ENCODE measurements at regions not wholly inside any gene's neighbourhood (a gene's known extent, or its start where the extent isn't known, plus 50 kb on each side); places are given as distances from the start of the nearest gene placed in this dataset.

DNA sequence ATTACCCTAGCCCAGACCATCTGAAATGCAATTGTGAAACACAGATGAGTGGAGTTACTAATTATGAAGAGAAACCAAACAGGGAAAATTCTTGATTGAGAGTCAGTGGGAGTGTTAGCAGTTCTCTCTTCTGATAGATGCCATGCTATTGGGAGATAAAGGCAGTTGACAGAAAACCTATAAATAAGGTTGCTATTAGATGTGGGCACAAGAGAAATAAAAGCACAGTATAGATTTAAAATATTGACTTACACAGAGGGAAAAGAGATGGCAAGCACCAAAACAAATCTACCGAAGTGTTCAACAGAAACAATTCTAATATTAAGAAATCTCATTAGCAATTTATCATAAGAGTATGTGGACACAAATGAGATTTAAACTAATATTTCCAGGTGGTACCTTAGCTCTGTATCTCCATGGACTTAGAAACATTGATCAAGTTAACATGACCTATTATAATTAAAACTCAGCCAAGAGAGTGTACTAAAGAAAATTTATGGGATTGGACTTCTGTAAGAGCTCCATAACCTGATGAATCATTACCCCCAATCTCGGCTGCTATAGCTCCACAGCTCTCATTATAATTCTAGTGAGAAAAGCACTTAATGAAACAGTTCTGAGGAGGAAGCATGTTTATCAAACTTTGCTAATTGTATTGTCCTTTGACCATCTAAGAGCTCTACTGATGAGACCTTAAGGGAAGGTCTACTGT lies 665.0 kb upstream of the RIOK2 start:
- no peak for DNase-seq (ENCODE audit: low read depth)

GRCh38 chr5:97851036-97851435 lies 668.0 kb upstream of the RIOK2 start:
- no peak for DNase-seq (ENCODE audit: low read depth)

DNA sequence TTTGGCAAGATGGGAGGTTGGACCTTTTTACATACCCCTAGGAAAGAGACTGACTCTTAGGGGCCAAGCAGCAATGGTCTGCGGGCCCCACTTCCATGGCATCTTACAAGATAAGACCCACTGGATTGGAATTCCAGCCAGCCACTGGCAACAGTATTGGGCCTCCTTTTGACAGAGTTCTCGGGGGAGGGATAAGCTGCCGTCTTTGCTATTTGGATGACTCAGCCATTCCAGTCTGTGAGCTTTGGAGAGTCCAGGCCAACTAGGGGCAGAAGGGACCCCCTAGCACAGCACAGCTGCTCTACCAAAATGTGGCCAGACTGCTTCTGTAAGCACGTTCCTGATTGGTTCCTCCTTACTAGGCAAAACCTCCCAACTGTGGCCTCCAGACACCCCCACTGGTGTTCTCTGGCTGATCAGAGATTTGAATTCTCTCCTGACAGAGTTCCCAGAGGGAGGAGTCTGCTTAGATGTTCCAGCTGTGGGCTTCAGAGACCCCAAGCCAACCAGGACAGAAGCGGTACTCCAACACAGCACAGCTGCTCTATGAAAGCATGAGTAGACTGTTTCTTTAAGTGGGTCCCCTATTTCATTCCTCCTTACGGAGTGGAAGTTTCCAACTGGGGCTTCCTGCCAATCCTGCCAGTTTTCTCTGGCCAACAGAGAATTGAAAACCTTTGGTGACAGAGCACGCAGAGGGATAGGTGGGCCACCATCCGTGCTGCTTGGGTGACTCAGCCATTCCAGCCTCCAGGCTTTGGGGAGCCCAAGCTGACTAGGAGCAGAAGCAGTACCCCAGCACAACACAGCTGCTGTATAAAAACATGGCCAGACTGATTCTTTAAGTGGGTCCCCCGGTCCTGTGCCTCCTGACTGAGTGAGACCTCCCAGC lies 672.1 kb upstream of the RIOK2 start:
- DNase-seq (ENCODE audit: low read depth), result no peak

DNA sequence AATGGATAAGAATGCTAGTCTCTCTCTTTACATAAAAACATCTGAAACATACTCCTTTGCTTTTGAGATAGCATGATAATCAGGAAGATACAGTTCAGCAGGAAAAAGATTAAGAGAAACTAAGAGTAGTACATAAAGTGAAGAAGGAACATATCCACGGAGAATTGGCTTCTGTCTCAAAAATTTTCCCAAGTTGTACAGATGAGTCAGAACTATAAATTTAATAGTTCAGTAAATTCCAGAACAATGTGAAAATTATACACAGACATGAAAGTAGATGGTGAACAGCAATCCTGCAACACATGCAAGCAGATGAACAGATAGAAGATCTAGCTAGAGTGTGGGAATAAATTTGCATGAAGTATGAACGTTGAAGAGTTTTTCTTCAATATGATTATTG lies 691.4 kb upstream of the RIOK2 start:
- DNase-seq (ENCODE audit: low read depth), result no peak

GRCh38 chr5:97876272-97876671 lies 693.2 kb upstream of the RIOK2 start:
- DNase-seq (ENCODE audit: low read depth), result no peak

DNA sequence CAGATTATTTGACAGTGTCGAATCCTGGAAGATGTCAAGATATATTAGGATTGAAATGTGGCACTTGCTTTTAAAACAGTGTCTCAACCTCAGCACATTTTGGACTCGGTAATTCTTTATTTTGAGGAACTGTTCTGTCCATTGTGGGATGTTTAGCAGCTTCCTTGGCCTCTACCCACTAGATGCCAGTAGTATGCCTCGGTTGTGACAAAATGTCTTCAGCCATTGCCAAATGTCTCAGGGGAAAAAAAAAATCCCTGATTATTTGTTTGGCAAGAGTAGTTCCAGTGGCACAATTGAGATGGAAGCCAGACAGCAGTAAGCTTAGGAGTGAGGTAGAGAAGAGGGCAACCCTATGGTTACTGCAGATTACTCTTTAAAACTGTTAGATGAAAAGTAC lies 694.5 kb upstream of the RIOK2 start:
- no peak for DNase-seq (ENCODE audit: low read depth)

GRCh38 chr5:97888439-97888838 lies 705.4 kb upstream of the RIOK2 start:
- no peak for DNase-seq (ENCODE audit: low read depth)

GRCh38 chr5:97891971-97892370 lies 708.9 kb upstream of the RIOK2 start:
- no peak for DNase-seq (ENCODE audit: low read depth)

- no peak for DNase-seq (ENCODE audit: low read depth)
These were observed 720.7 kb upstream of the RIOK2 start for GRCh38 chr5:97903742-97904141.

DNA sequence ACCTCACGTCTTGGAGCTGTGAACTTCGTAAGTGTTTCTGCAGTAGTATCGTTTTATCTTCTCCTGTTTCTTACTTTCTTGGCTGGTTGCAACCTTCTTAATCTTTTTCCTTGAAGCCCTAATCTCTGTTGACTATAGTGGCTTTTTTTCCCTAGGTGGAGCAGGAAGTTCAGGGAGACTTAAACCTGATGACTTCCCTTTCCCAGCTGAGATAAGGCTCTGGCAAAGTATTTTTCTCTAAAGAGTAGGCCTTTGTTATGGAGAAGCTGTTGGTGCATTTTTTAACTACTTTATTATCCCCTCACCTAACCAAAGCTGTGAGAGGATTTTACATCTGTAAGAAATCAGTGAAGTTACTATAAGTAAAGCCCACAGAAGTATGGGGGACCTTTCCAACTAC lies 723.1 kb upstream of the RIOK2 start:
- DNase-seq (ENCODE audit: low read depth), result no peak

GRCh38 chr5:97907646-97908400 lies 724.8 kb upstream of the RIOK2 start:
- no peak for DNase-seq (ENCODE audit: low read depth)

DNA sequence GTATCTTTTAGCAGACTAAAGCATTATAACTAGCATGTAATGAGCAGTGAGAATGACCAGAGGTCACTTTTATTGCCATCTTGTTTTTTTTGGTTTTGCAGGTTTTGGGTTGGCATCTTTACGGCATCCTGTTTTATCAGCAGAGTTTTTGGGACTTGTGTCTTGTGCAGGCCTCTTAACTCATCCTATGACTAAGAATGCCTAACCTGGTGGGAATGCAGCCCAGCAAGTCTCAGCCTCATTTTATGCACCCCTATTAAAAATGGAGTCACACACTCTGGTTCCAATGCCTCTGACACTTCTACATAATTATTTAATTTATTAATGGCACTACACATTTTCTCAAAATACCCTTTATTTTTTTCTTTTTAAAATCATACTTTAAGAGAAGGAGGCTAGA lies 726.5 kb upstream of the RIOK2 start:
- DNase-seq (ENCODE audit: low read depth), result no peak

- no peak for DNase-seq (ENCODE audit: low read depth)
These were observed 731.4 kb upstream of the RIOK2 start for GRCh38 chr5:97914483-97914882.

- no peak for DNase-seq (ENCODE audit: low read depth)
These were observed 732.1 kb upstream of the RIOK2 start for GRCh38 chr5:97915106-97915505.

- no peak for DNase-seq (ENCODE audit: low read depth)
These were observed 735.0 kb upstream of the RIOK2 start for GRCh38 chr5:97918057-97918456.

- DNase-seq (ENCODE audit: low read depth), result no peak
These were observed 735.6 kb upstream of the RIOK2 start for GRCh38 chr5:97918620-97919019.

DNA sequence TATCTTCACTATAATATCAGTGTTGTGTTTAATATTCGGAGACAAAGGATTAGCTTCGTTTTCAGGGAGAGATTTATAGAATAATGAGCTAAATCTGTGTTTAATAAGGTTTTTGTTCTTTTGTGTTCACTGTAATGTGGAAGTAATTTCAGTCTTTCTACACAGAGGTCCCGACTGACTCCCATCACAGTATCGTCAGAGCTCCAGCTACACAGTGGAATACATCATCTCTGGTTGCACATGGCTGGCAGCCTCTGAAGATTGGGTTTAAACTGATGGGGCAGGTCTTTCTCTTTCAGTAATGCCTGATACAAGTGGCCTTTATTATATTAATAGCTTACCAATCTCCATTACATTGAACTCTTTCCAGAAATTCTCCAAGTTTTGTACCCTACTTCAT lies 736.7 kb upstream of the RIOK2 start:
- DNase-seq (ENCODE audit: low read depth), result no peak

GRCh38 chr5:97922776-97923175 lies 739.7 kb upstream of the RIOK2 start:
- no peak for DNase-seq (ENCODE audit: low read depth)

- no peak for DNase-seq (ENCODE audit: low read depth)
These were observed 740.4 kb upstream of the RIOK2 start for GRCh38 chr5:97923496-97923895.

- no peak for DNase-seq (ENCODE audit: low read depth)
These were observed 741.0 kb upstream of the RIOK2 start for GRCh38 chr5:97923997-97924396.

- no peak for DNase-seq (ENCODE audit: low read depth)
These were observed 746.3 kb upstream of the RIOK2 start for GRCh38 chr5:97929383-97929782.

DNA sequence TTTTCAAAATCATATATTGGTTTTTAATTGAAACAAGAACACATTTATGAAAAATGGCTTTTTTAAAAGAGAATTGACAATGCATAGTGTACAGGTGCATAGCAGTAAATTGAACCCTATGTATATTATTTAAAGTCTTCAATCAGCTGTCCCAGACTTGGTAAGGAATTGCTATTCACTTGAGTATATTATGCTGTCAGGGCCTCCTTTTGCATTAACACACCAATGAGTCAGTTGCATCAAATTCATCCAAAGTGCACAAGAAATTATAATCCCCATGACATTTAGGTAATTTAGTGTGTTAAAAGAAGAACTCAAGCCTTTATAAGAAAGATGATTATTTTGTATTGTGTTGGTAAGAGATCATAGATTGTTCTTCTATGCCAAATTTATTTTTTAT lies 748.8 kb upstream of the RIOK2 start:
- DNase-seq (ENCODE audit: low read depth), result no peak

DNA sequence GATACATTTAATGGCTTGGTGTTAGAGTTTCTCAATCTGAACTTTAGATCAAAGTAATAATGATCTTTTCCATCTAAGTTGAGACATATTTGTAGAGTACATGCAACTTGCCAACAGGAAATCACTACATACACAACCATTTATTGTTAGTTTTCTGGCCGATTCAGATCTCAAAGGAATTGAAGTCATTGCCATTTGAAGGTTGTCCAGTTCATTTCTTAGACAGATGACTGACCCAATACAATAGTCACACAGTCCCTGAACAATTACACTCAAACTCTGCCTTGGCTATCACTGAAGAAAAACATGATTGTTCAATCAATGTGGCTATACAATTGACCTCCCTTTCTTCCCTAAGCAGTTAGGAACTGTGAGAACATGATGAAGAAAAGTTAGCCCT lies 753.2 kb upstream of the RIOK2 start:
- DNase-seq (ENCODE audit: low read depth), result no peak
